Astrocyte (in vitro differentiated cells and primary cell): ENCODE measurements at regions not wholly inside any gene's neighbourhood (a gene's known extent, or its start where the extent isn't known, plus 50 kb on each side); places are given as distances from the start of the nearest gene placed in this dataset.

Experiments
- CTCF ChIP-seq: IDR thresholded peaks from 2 replicates; pipeline ENCODE4 v1.5.1; 2011; ENCODE audit warnings: low read depth, mild to moderate bottlenecking, inconsistent platforms, low read length, moderate library complexity; ENCODE audit not compliant: insufficient read depth
- EZH2 ChIP-seq: IDR thresholded peaks from 2 replicates; pipeline ENCODE4 v1.6.1; 2012; ENCODE audit warnings: mild to moderate bottlenecking, low read length, inconsistent platforms; ENCODE audit not compliant: insufficient read depth

DNA sequence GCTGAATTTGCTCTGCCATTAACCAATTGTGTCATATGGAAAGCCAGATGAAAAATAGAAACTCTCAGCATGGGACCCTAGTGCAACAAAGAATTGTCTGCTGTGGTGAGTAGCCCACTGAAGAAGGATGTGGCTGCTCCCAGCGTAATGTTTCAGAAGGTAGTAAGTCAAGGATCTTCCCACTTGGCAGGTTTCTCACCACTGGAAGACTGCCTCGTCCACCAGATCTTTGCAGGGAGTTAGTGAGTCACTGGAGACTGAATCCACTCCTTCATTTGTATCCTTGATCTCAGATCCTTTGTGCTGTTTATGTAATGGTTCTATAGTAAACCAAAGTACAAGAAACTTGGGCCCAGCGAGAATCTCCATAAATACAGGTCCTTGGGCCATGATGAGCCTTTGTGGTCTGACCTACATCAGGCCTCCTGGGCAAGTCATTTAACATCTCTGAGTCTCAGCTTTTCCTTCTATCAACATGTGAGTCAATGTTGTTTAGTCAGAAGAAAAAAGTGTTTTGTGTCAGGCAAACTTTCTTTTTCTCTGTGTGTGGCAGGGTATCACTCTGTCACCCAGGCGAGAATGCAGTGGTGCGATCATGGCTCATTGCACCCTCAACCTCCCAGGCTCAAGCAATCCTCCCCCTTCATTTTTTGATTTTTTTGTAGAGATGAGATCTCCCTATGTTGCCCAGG, 78.0 kb upstream of the CCDC160 start:
- TF ChIP-seq CTCF (no peak), EZH2 (no peak)
